Ishikawa (cell line): ENCODE measurements at regions not wholly inside any gene's neighbourhood (a gene's known extent, or its start where the extent isn't known, plus 50 kb on each side); places are given as distances from the start of the nearest gene placed in this dataset.

Experiments used
- CEBPB ChIP-seq: IDR thresholded peaks from 2 replicates; pipeline ENCODE4 v1.6.1; 2012
- CREB1 ChIP-seq: IDR thresholded peaks from 2 replicates; pipeline ENCODE4 v1.6.1; 2012; ENCODE audit warnings: low read depth
- EGR1 ChIP-seq: IDR thresholded peaks from 2 replicates; pipeline ENCODE4 v1.6.1; 2012
- EP300 ChIP-seq: IDR thresholded peaks from 2 replicates; pipeline ENCODE4 v1.6.1; 2012; ENCODE audit warnings: borderline replicate concordance
- FOXM1 ChIP-seq: IDR thresholded peaks from 2 replicates; pipeline ENCODE4 v1.6.1; 2012; ENCODE audit warnings: low read depth, borderline replicate concordance
- MAX ChIP-seq: IDR thresholded peaks from 2 replicates; pipeline ENCODE4 v1.6.1; 2012
- NFIC ChIP-seq: IDR thresholded peaks from 2 replicates; pipeline ENCODE4 v1.6.1; 2012
- RAD21 ChIP-seq: IDR thresholded peaks from 2 replicates; pipeline ENCODE4 v1.6.1; 2012; ENCODE audit warnings: low read depth
- REST ChIP-seq: IDR thresholded peaks from 2 replicates; pipeline ENCODE4 v1.6.1; 2012; ENCODE audit warnings: low read depth, mild to moderate bottlenecking
- TAF1 ChIP-seq: IDR thresholded peaks from 2 replicates; pipeline ENCODE4 v1.6.1; 2012; ENCODE audit warnings: low read depth, mild to moderate bottlenecking
- TCF12 ChIP-seq: IDR thresholded peaks from 2 replicates; pipeline ENCODE4 v1.6.1; 2012; ENCODE audit warnings: low read depth
- TEAD4 ChIP-seq: IDR thresholded peaks from 2 replicates; pipeline ENCODE4 v1.6.1; 2012
- USF1 ChIP-seq: IDR thresholded peaks from 2 replicates; pipeline ENCODE4 v1.6.1; 2012
- YY1 ChIP-seq: IDR thresholded peaks from 2 replicates; pipeline ENCODE4 v1.6.1; 2012; ENCODE audit warnings: low read depth
- ZBTB7A ChIP-seq: IDR thresholded peaks from 2 replicates; pipeline ENCODE4 v1.6.1; 2012; ENCODE audit warnings: low read depth

- TF ChIP-seq CREB1 (no peak), REST (no peak), TCF12 (no peak), RAD21 (no peak), USF1 (no peak), MAX (no peak), TEAD4 (no peak), EGR1 (no peak), ZBTB7A (no peak), EP300 (no peak), YY1 (no peak), FOXM1 (no peak), NFIC (no peak), TAF1 (no peak), CEBPB (no peak)
Measured at GRCh38 chr6:137290601-137291261, 71.5 kb upstream of the IFNGR1 start.

GRCh38 chr6:137286916-137287315 is 67.7 kb upstream of the IFNGR1 start:
- TF ChIP-seq EGR1 (no peak), YY1 (no peak), MAX (no peak), CEBPB (no peak), TEAD4 (no peak), TAF1 (no peak), ZBTB7A (no peak), REST (no peak), TCF12 (no peak), USF1 (no peak), RAD21 (no peak), EP300 (no peak), FOXM1 (no peak), CREB1 (no peak), NFIC (no peak)

GRCh38 chr6:137286368-137286767 is 67.2 kb upstream of the IFNGR1 start:
- TF ChIP-seq EP300 (no peak), TEAD4 (no peak), USF1 (no peak), FOXM1 (no peak), REST (no peak), RAD21 (no peak), EGR1 (no peak), YY1 (no peak), TCF12 (no peak), CREB1 (no peak), TAF1 (no peak), NFIC (no peak), MAX (no peak), CEBPB (no peak), ZBTB7A (no peak)
